Mesothelial cell of epicardium (in vitro differentiated cells): ENCODE measurements at regions not wholly inside any gene's neighbourhood (a gene's known extent, or its start where the extent isn't known, plus 50 kb on each side); places are given as distances from the start of the nearest gene placed in this dataset.

Experiments used
- DNase-seq, 2 experiments: peaks; one replicate each; pipeline ENCODE4 v3.0.0; 2021; ENCODE audit warnings: low spot score in 2 of 2; ENCODE audit not compliant: unreplicated experiment in 2 of 2
- H3K27ac Mint-ChIP-seq: 2 replicates; pipeline ENCODE4 v1.8.0; 2021; ENCODE audit warnings: mixed read lengths
- H3K27me3 Mint-ChIP-seq: 2 replicates; pipeline ENCODE4 v1.8.0; 2021; ENCODE audit warnings: low read depth, mixed read lengths
- H3K36me3 Mint-ChIP-seq: 2 replicates; pipeline ENCODE4 v1.8.0; 2021; ENCODE audit warnings: mixed read lengths
- H3K4me1 Mint-ChIP-seq: 2 replicates; pipeline ENCODE4 v1.8.0; 2021; ENCODE audit warnings: mixed read lengths
- H3K4me3 Mint-ChIP-seq: 2 replicates; pipeline ENCODE4 v1.8.0; 2021; ENCODE audit warnings: mild to moderate bottlenecking, moderate library complexity, mixed read lengths
- H3K9me3 Mint-ChIP-seq: 2 replicates; pipeline ENCODE4 v1.8.0; 2021; ENCODE audit warnings: mixed read lengths
- CTCF ChIP-seq: fragments of 200-600 bp; sonication (generic); IDR thresholded peaks from one replicate; pipeline ENCODE4 v1.5.0; 2021; ENCODE audit warnings: antibody characterized with exemption; ENCODE audit not compliant: unreplicated experiment

DNA sequence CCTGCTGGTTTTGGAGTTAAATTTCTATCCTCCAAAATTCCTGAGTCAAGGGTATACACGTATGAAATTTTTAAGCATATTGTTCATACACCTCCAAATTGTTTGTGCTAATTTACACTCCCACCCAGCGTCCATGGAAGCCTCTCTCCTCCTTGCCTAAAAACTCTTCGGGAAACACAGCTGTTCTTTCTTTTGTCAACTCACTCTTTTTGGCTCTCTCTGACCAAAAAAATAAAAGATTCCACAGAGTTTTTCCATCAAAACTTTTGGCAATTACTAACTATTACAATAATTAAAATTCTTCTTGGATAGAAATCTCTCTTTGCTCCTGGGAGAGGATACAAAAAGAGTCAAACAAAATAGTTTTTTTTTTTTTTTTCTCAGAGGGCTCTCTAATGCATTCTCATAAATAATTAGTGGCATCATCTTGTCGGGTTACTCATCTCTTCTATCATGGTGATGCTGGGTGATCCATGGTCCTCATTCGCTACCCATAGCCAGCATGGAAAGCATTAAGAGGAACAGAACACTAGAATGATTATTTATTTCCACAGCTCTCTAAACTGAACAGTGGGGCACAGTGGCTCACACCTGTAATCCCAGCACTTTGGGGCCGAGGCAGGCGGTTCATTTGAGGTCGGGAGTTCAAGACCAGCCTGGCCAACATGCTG lies 310.7 kb downstream of the SFMBT2 start:
- Mint-ChIP-seq H3K27me3 (peaks cover 39% of the 10 kb centered on the region), H3K4me3 (no peak overlapping the region), H3K36me3 (no peaks in the 10 kb centered on the region), H3K9me3 (peaks cover 6% of the 10 kb centered on the region), H3K4me1 (no peaks in the 10 kb centered on the region), H3K27ac (no peak overlapping the region)
- no peak for TF ChIP-seq CTCF
- DNase-seq = no peak

- Mint-ChIP-seq H3K27me3 (peaks cover 38% of the 10 kb centered on the region), H3K9me3 (no peaks in the 10 kb centered on the region), H3K27ac (no peak overlapping the region), H3K4me3 (no peak overlapping the region), H3K4me1 (no peaks in the 10 kb centered on the region), H3K36me3 (no peaks in the 10 kb centered on the region)
- TF ChIP-seq CTCF = no peak
- DNase-seq = no peak
Observed at GRCh38 chr10:7098160-7098762, 312.6 kb downstream of the SFMBT2 start.

DNA sequence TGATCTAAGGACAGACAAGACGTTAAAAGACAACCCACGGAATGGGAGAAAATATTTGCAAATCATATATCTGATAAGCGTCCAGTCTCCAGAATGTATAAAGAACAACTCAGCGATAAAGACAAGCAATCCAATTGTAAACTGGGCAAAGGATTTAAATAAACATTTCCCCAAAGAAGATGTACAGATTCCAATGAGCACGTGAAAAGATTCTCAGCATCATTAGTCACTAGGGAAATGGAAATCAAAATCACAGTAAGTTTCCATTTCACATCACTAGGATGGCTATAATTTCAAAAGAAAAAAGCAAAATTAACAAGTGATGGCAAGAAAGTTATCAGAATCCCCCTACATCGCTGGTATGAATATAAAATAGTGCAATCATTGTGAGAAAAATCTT lies 316.1 kb downstream of the SFMBT2 start:
- Mint-ChIP-seq H3K36me3 (no peaks in the 10 kb centered on the region), H3K4me1 (peaks cover 4% of the 10 kb centered on the region), H3K4me3 (no peak overlapping the region), H3K27me3 (peaks cover 20% of the 10 kb centered on the region), H3K27ac (no peak overlapping the region), H3K9me3 (no peaks in the 10 kb centered on the region)
- no peak for DNase-seq
- no peak for TF ChIP-seq CTCF

DNA sequence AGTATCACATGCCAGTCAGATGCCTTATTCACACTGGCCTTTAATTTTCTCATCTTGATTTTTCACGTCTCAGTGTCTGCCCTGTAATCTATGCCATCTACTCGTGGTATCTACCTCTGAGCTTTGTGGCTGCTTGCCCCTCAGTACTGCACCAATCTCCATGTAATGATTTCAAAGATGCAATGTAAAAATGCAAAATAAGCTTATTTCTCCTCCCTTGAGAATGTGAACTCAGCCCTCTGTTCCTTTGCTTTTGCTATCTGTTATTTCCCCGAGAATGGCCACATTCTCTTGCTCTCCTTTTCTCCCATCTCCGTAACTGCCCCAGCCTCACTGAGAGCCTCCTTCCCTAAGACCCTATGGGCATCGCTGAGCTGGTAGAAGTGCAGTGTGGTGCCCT lies 317.5 kb downstream of the SFMBT2 start:
- peaks cover 18% of the 10 kb centered on the region for H3K27me3 Mint-ChIP-seq
- DNase-seq = no peak
- TF ChIP-seq CTCF = no peak
- H3K36me3 Mint-ChIP-seq = no peaks in the 10 kb centered on the region
- no peak overlapping the region for H3K4me3 Mint-ChIP-seq
- H3K27ac Mint-ChIP-seq = no peak overlapping the region
- peaks cover 4% of the 10 kb centered on the region for H3K4me1 Mint-ChIP-seq
- H3K9me3 Mint-ChIP-seq = no peaks in the 10 kb centered on the region

GRCh38 chr10:7092603-7093002 lies 318.2 kb downstream of the SFMBT2 start:
- Mint-ChIP-seq H3K27me3 (peaks cover 18% of the 10 kb centered on the region), H3K9me3 (no peaks in the 10 kb centered on the region), H3K36me3 (no peaks in the 10 kb centered on the region), H3K4me1 (peaks cover 4% of the 10 kb centered on the region), H3K4me3 (no peak overlapping the region), H3K27ac (no peak overlapping the region)
- no peak for TF ChIP-seq CTCF
- no peak for DNase-seq

DNA sequence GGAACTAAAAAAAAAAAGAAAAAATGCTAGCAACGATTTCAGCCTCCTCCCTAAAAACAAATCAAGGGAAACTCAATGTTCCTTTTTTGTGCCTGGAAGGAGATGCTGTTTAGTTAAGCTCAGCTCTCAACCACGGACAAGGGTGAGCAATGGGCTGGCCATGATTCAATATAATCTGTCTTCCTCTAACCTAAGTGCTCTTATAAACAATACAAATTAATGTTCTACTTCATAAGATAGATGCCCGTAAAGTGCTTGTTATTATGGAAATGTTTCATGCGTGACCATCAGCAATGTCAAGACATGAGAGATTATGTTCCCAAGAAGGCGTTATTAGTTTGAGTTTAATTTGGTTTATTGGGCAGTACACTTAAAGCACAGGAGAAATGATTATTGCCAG lies 320.3 kb downstream of the SFMBT2 start:
- Mint-ChIP-seq H3K27me3 (peaks cover 12% of the 10 kb centered on the region), H3K4me3 (no peak overlapping the region), H3K27ac (no peak overlapping the region), H3K36me3 (no peaks in the 10 kb centered on the region), H3K4me1 (peaks cover 8% of the 10 kb centered on the region), H3K9me3 (no peaks in the 10 kb centered on the region)
- TF ChIP-seq CTCF = no peak
- no peak for DNase-seq
